Chondrocyte (in vitro differentiated cells): ENCODE measurements at regions not wholly inside any gene's neighbourhood (a gene's known extent, or its start where the extent isn't known, plus 50 kb on each side); places are given as distances from the start of the nearest gene placed in this dataset.
A peak's percentile ranks its signal among the peaks of the same experiment; 100 is the strongest.

Experiments used
- DNase-seq: peaks from one replicate; pipeline ENCODE4 v3.0.0; 2021; ENCODE audit warnings: mixed read lengths, low spot score
- H3K27ac Mint-ChIP-seq: one replicate; pipeline ENCODE4 v1.8.0; 2021; ENCODE audit warnings: mild to moderate bottlenecking, moderate library complexity, mixed read lengths; ENCODE audit not compliant: unreplicated experiment
- H3K27me3 Mint-ChIP-seq: 2 replicates; pipeline ENCODE4 v1.8.0; 2021; ENCODE audit warnings: low read depth, mixed read lengths
- H3K36me3 Mint-ChIP-seq: 2 replicates; pipeline ENCODE4 v1.8.0; 2021; ENCODE audit warnings: low read depth, mixed read lengths
- H3K4me1 Mint-ChIP-seq: 2 replicates; pipeline ENCODE4 v1.8.0; 2021; ENCODE audit warnings: low read depth, mild to moderate bottlenecking, mixed read lengths
- H3K4me3 Mint-ChIP-seq: one replicate; pipeline ENCODE4 v1.8.0; 2021; ENCODE audit warnings: mild to moderate bottlenecking, moderate library complexity, mixed read lengths; ENCODE audit not compliant: unreplicated experiment
- H3K9me3 Mint-ChIP-seq: 2 replicates; pipeline ENCODE4 v1.8.0; 2021; ENCODE audit warnings: low read depth, mixed read lengths
- CTCF ChIP-seq: fragments of 200-600 bp; sonication (generic); IDR thresholded peaks from 2 replicates; pipeline ENCODE4 v1.5.0; 2021; ENCODE audit warnings: antibody characterized with exemption, mild to moderate bottlenecking, moderate library complexity

- no peak overlapping the region for H3K27ac Mint-ChIP-seq
- no peaks in the 10 kb centered on the region for H3K36me3 Mint-ChIP-seq
- no peak for DNase-seq
- TF ChIP-seq CTCF = peak; percentile 74
- no peaks in the 10 kb centered on the region for H3K9me3 Mint-ChIP-seq
- H3K4me3 Mint-ChIP-seq = no peak overlapping the region
- no peaks in the 10 kb centered on the region for H3K27me3 Mint-ChIP-seq
- no peaks in the 10 kb centered on the region for H3K4me1 Mint-ChIP-seq
Observed at GRCh38 chr4:32462944-32463343, 1742.8 kb downstream of the PCDH7 start.

- TF ChIP-seq CTCF = no peak
- no peaks in the 10 kb centered on the region for H3K27me3 Mint-ChIP-seq
- H3K27ac Mint-ChIP-seq = no peak overlapping the region
- no peaks in the 10 kb centered on the region for H3K36me3 Mint-ChIP-seq
- no peaks in the 10 kb centered on the region for H3K9me3 Mint-ChIP-seq
- no peak for DNase-seq
- no peak overlapping the region for H3K4me3 Mint-ChIP-seq
- H3K4me1 Mint-ChIP-seq = no peaks in the 10 kb centered on the region
Observed at GRCh38 chr4:32470087-32470585, 1750.0 kb downstream of the PCDH7 start.

- H3K9me3 Mint-ChIP-seq = no peaks in the 10 kb centered on the region
- no peak overlapping the region for H3K4me3 Mint-ChIP-seq
- no peaks in the 10 kb centered on the region for H3K36me3 Mint-ChIP-seq
- no peak for DNase-seq
- H3K27me3 Mint-ChIP-seq = no peaks in the 10 kb centered on the region
- no peak overlapping the region for H3K27ac Mint-ChIP-seq
- no peak for TF ChIP-seq CTCF
- no peaks in the 10 kb centered on the region for H3K4me1 Mint-ChIP-seq
Observed at GRCh38 chr4:32472918-32473317, 1752.7 kb downstream of the PCDH7 start.

GRCh38 chr4:32475710-32476109 is 1755.5 kb downstream of the PCDH7 start:
- no peaks in the 10 kb centered on the region for H3K4me1 Mint-ChIP-seq
- H3K9me3 Mint-ChIP-seq = no peaks in the 10 kb centered on the region
- no peak for TF ChIP-seq CTCF
- no peaks in the 10 kb centered on the region for H3K27me3 Mint-ChIP-seq
- H3K4me3 Mint-ChIP-seq = no peak overlapping the region
- no peak for DNase-seq
- no peaks in the 10 kb centered on the region for H3K36me3 Mint-ChIP-seq
- H3K27ac Mint-ChIP-seq = no peak overlapping the region

- Mint-ChIP-seq H3K9me3 (no peaks in the 10 kb centered on the region), H3K36me3 (no peaks in the 10 kb centered on the region), H3K4me1 (no peaks in the 10 kb centered on the region), H3K4me3 (no peak overlapping the region), H3K27me3 (no peaks in the 10 kb centered on the region), H3K27ac (no peak overlapping the region)
- no peak for DNase-seq
- TF ChIP-seq CTCF = no peak
Observed at GRCh38 chr4:32477518-32477917, 1757.3 kb downstream of the PCDH7 start.
